Karpas-422 (cell line): ENCODE measurements at regions not wholly inside any gene's neighbourhood (a gene's known extent, or its start where the extent isn't known, plus 50 kb on each side); places are given as distances from the start of the nearest gene placed in this dataset.

ENCODE experiments used
- DNase-seq: peaks from one replicate; pipeline ENCODE4 v3.0.0-alpha.2; 2015
- H2AFZ ChIP-seq: fragments of 200-600 bp; sonication (generic); 2 replicates; pipeline ENCODE4 v1.6.1; 2014; ENCODE audit warnings: antibody characterized with exemption, low read length, mixed read lengths
- H3K27ac ChIP-seq: fragments of 200-600 bp; sonication (generic); 2 replicates; pipeline ENCODE4 v1.5.1; 2014; ENCODE audit warnings: mild to moderate bottlenecking, low read length, moderate library complexity
- H3K27me3 ChIP-seq: fragments of 200-600 bp; sonication (generic); 2 replicates; pipeline ENCODE4 v1.6.1; 2014; ENCODE audit warnings: low read length, mixed read lengths
- H3K36me3 ChIP-seq: fragments of 200-600 bp; sonication (generic); 2 replicates; pipeline ENCODE4 v1.6.1; 2014; ENCODE audit warnings: low read length, mixed read lengths; ENCODE audit not compliant: insufficient read depth
- H3K4me1 ChIP-seq: fragments of 200-600 bp; sonication (generic); 2 replicates; pipeline ENCODE4 v1.6.1; 2014; ENCODE audit warnings: mild to moderate bottlenecking, low read length, mixed read lengths
- H3K4me2 ChIP-seq: fragments of 200-600 bp; sonication (generic); 2 replicates; pipeline ENCODE4 v1.6.1; 2014; ENCODE audit warnings: low read length, low read depth, mild to moderate bottlenecking; ENCODE audit not compliant: poor library complexity, severe bottlenecking
- H3K4me3 ChIP-seq: fragments of 200-600 bp; sonication (generic); 2 replicates; pipeline ENCODE4 v1.5.1; 2014; ENCODE audit warnings: mild to moderate bottlenecking, antibody characterized with exemption, low read length, mixed read lengths
- H3K79me2 ChIP-seq: fragments of 200-600 bp; sonication (generic); 2 replicates; pipeline ENCODE4 v1.6.1; 2014; ENCODE audit warnings: mild to moderate bottlenecking, low read length, mixed read lengths
- H3K9ac ChIP-seq: fragments of 200-600 bp; sonication (generic); 2 replicates; pipeline ENCODE4 v1.6.0; 2014; ENCODE audit warnings: low read length
- H3K9me2 ChIP-seq: fragments of 200-600 bp; sonication (generic), shearing (Covaris generic); replicated peaks from 2 replicates; pipeline ENCODE4 v1.6.0; 2014; ENCODE audit warnings: mild to moderate bottlenecking, low read length, moderate library complexity; ENCODE audit not compliant: insufficient read depth
- H3K9me3 ChIP-seq: fragments of 300-700, 200-600 bp; sonication (generic); 2 replicates; pipeline ENCODE4 v1.6.1; 2014; ENCODE audit warnings: low read length, mixed read lengths
- H4K20me1 ChIP-seq: fragments of 200-600 bp; sonication (generic); 2 replicates; pipeline ENCODE4 v1.6.1; 2014; ENCODE audit warnings: mild to moderate bottlenecking, antibody characterized with exemption, low read length, low read depth; ENCODE audit not compliant: insufficient read depth

GRCh38 chr9:14488421-14489190 is 174.7 kb upstream of the NFIB start:
- Histone ChIP-seq H2AFZ (no peak overlapping the region), H3K79me2 (no peaks in the 10 kb centered on the region), H3K36me3 (no peaks in the 10 kb centered on the region), H3K9me3 (no peaks in the 10 kb centered on the region), H3K27ac (no peak overlapping the region), H3K9me2 (no peaks in the 10 kb centered on the region), H3K9ac (no peak overlapping the region), H3K4me2 (no peak overlapping the region), H3K4me3 (no peak overlapping the region), H3K4me1 (no peaks in the 10 kb centered on the region), H3K27me3 (no peaks in the 10 kb centered on the region), H4K20me1 (no peaks in the 10 kb centered on the region)
- DNase-seq: no peak

- no peaks in the 10 kb centered on the region for H3K9me3 ChIP-seq
- no peak overlapping the region for H3K4me2 ChIP-seq
- no peak for DNase-seq
- no peaks in the 10 kb centered on the region for H4K20me1 ChIP-seq
- H3K36me3 ChIP-seq: no peaks in the 10 kb centered on the region
- H3K79me2 ChIP-seq: no peaks in the 10 kb centered on the region
- no peaks in the 10 kb centered on the region for H3K9me2 ChIP-seq
- no peak overlapping the region for H3K4me3 ChIP-seq
- H3K9ac ChIP-seq: no peak overlapping the region
- H3K27ac ChIP-seq: no peak overlapping the region
- no peaks in the 10 kb centered on the region for H3K4me1 ChIP-seq
- H3K27me3 ChIP-seq: no peaks in the 10 kb centered on the region
- no peak overlapping the region for H2AFZ ChIP-seq
Measured at GRCh38 chr9:14487547-14488185, 173.7 kb upstream of the NFIB start.

DNA sequence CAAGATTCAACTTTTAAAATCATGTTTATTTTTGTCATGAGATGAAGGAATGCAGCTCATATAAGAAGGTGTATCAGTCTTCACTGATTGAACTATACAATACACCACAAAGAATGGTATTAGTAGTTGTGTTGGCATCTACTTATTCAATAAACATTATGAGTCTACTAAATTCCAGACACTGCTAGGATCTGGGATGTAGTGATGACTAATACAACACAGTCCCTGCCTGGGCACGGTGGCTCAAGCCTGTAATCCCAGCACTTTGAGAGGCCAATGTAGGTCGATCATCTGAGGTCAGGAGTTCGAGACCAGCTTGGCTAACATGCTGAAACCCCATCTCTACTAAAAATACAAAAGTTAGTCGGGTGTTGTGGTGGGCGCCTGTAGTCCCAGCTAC is 171.4 kb upstream of the NFIB start:
- no peaks in the 10 kb centered on the region for H3K36me3 ChIP-seq
- no peak overlapping the region for H3K4me2 ChIP-seq
- H3K79me2 ChIP-seq: no peaks in the 10 kb centered on the region
- no peaks in the 10 kb centered on the region for H3K27me3 ChIP-seq
- H2AFZ ChIP-seq: no peak overlapping the region
- no peak for DNase-seq
- no peaks in the 10 kb centered on the region for H3K4me1 ChIP-seq
- no peaks in the 10 kb centered on the region for H3K9me2 ChIP-seq
- H3K9ac ChIP-seq: no peak overlapping the region
- no peaks in the 10 kb centered on the region for H4K20me1 ChIP-seq
- H3K4me3 ChIP-seq: no peak overlapping the region
- H3K27ac ChIP-seq: no peak overlapping the region
- no peaks in the 10 kb centered on the region for H3K9me3 ChIP-seq

DNA sequence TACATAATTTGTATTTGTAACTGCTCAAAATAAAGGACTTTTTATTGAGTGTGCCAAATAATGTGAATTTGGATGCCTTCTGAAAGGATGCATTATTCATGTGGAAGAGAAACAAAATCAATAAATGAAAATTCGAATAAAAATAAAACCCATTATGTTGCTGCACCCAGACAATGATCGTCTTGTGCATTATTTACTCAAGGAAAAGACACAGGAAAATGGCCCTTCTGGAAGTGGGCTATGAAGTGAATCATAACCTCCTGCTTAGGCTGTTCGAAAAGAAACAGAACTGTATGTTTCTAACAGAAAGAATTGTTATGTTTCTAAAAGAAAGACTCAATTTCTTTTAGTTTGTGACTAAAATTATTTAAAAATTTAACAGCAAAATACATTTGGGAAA is 168.9 kb upstream of the NFIB start:
- Histone ChIP-seq H3K27me3 (no peaks in the 10 kb centered on the region), H4K20me1 (no peaks in the 10 kb centered on the region), H3K79me2 (no peaks in the 10 kb centered on the region), H3K9me3 (no peaks in the 10 kb centered on the region), H3K27ac (no peak overlapping the region), H2AFZ (no peak overlapping the region), H3K9ac (no peak overlapping the region), H3K4me1 (no peaks in the 10 kb centered on the region), H3K4me2 (no peak overlapping the region), H3K36me3 (no peaks in the 10 kb centered on the region), H3K9me2 (no peaks in the 10 kb centered on the region), H3K4me3 (no peak overlapping the region)
- DNase-seq: no peak

DNA sequence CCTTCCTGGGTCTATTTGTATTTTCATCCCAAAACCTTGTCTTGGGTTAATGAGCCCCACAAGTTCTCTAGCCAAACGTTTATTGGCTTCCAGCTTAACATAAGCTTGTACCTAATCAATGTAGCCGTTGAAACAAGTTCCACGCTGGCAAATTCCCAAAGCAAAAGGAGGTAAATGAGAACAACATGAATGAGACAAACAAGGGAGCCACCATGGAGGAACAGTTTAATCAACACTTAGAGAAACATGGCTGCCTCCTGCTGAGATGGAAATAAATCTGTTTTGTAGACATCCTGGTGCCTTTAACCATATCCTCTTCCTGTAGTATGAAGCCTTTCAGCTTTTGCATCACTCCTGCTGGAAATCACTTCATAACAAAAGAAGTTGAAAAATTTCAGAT is 166.6 kb upstream of the NFIB start:
- H3K4me1 ChIP-seq: no peaks in the 10 kb centered on the region
- no peaks in the 10 kb centered on the region for H4K20me1 ChIP-seq
- H3K9ac ChIP-seq: no peak overlapping the region
- H2AFZ ChIP-seq: no peak overlapping the region
- no peaks in the 10 kb centered on the region for H3K9me3 ChIP-seq
- no peak overlapping the region for H3K4me2 ChIP-seq
- H3K27ac ChIP-seq: no peak overlapping the region
- no peak overlapping the region for H3K4me3 ChIP-seq
- no peaks in the 10 kb centered on the region for H3K79me2 ChIP-seq
- DNase-seq: no peak
- no peaks in the 10 kb centered on the region for H3K36me3 ChIP-seq
- H3K27me3 ChIP-seq: no peaks in the 10 kb centered on the region
- H3K9me2 ChIP-seq: no peaks in the 10 kb centered on the region

DNA sequence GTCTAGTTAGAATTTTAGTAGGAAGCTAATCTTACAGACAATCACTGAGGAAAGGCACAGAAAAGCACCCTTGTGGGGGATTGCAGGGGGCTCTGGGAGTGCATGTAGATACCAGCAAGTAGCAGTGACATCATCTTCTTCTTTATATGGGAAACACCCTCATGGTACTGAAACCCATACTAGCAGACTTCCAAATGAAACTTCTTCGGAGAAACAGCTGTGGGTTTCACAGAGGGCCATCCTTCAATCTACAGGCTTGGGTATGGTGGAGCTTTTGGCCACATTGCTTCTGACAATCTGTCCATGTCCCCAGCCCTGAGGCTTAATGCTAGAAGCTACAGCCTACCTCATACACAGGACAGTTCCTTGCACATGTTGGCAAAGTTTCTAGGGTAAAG is 165.2 kb upstream of the NFIB start:
- Histone ChIP-seq H3K9me2 (no peaks in the 10 kb centered on the region), H3K79me2 (no peaks in the 10 kb centered on the region), H3K27ac (no peak overlapping the region), H3K4me1 (no peaks in the 10 kb centered on the region), H2AFZ (no peak overlapping the region), H3K9me3 (no peaks in the 10 kb centered on the region), H3K4me3 (no peak overlapping the region), H3K36me3 (no peaks in the 10 kb centered on the region), H3K4me2 (no peak overlapping the region), H3K27me3 (no peaks in the 10 kb centered on the region), H3K9ac (no peak overlapping the region), H4K20me1 (no peaks in the 10 kb centered on the region)
- DNase-seq: no peak

GRCh38 chr9:14478175-14479162 is 164.5 kb upstream of the NFIB start:
- no peaks in the 10 kb centered on the region for H3K27me3 ChIP-seq
- no peaks in the 10 kb centered on the region for H3K36me3 ChIP-seq
- no peak overlapping the region for H3K27ac ChIP-seq
- H3K79me2 ChIP-seq: no peaks in the 10 kb centered on the region
- H3K4me3 ChIP-seq: no peak overlapping the region
- H3K9me3 ChIP-seq: no peaks in the 10 kb centered on the region
- no peaks in the 10 kb centered on the region for H3K4me1 ChIP-seq
- no peak overlapping the region for H3K9ac ChIP-seq
- H3K9me2 ChIP-seq: no peaks in the 10 kb centered on the region
- no peaks in the 10 kb centered on the region for H4K20me1 ChIP-seq
- H3K4me2 ChIP-seq: no peak overlapping the region
- no peak for DNase-seq
- no peak overlapping the region for H2AFZ ChIP-seq

- no peaks in the 10 kb centered on the region for H3K27me3 ChIP-seq
- H3K9ac ChIP-seq: no peak overlapping the region
- H3K4me2 ChIP-seq: no peak overlapping the region
- no peak for DNase-seq
- H3K36me3 ChIP-seq: no peaks in the 10 kb centered on the region
- H3K9me2 ChIP-seq: no peaks in the 10 kb centered on the region
- H4K20me1 ChIP-seq: no peaks in the 10 kb centered on the region
- H3K79me2 ChIP-seq: no peaks in the 10 kb centered on the region
- no peaks in the 10 kb centered on the region for H3K4me1 ChIP-seq
- H3K9me3 ChIP-seq: no peaks in the 10 kb centered on the region
- H3K4me3 ChIP-seq: no peak overlapping the region
- H3K27ac ChIP-seq: no peak overlapping the region
- no peak overlapping the region for H2AFZ ChIP-seq
Measured at GRCh38 chr9:14471041-14471440, 157.1 kb upstream of the NFIB start.
